ENCODE measurements at regions not wholly inside any gene's neighbourhood (a gene's known extent, or its start where the extent isn't known, plus 50 kb on each side); places are given as distances from the start of the nearest gene placed in this dataset.

DNA sequence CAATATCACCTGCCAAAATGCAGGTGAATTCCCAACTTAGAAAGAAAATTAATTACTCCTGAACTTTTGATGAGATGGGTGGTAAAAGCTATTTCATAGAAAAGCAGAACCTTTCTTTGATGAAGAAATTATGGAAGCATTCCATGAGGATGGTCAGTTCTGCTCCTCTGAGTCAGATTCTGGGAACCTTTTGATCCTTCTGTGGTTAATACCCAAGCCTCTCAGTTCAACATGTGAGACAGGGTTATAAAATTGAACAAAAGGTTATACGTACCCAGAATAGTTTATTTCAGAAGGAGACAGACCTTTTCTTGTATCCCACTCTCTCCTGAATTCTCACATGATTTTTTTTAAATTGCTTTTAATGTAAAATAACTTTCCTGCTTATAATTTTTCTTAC, 767.6 kb upstream of the ADAMTS16 start:
- TF ChIP-seq, protein P1, sequence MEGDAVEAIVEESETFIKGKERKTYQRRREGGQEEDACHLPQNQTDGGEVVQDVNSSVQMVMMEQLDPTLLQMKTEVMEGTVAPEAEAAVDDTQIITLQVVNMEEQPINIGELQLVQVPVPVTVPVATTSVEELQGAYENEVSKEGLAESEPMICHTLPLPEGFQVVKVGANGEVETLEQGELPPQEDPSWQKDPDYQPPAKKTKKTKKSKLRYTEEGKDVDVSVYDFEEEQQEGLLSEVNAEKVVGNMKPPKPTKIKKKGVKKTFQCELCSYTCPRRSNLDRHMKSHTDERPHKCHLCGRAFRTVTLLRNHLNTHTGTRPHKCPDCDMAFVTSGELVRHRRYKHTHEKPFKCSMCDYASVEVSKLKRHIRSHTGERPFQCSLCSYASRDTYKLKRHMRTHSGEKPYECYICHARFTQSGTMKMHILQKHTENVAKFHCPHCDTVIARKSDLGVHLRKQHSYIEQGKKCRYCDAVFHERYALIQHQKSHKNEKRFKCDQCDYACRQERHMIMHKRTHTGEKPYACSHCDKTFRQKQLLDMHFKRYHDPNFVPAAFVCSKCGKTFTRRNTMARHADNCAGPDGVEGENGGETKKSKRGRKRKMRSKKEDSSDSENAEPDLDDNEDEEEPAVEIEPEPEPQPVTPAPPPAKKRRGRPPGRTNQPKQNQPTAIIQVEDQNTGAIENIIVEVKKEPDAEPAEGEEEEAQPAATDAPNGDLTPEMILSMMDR (IDR thresholded peaks at IDR 0.05; ENCODE audit: control insufficient read depth, insufficient read depth, low read depth, low read length, missing control alignments): no peak
- DNase-seq (ENCODE audit: low read depth): no peak
- no peak overlapping the region for H3K4me3 ChIP-seq (ENCODE audit: control insufficient read depth, low read depth, low read length)

DNA sequence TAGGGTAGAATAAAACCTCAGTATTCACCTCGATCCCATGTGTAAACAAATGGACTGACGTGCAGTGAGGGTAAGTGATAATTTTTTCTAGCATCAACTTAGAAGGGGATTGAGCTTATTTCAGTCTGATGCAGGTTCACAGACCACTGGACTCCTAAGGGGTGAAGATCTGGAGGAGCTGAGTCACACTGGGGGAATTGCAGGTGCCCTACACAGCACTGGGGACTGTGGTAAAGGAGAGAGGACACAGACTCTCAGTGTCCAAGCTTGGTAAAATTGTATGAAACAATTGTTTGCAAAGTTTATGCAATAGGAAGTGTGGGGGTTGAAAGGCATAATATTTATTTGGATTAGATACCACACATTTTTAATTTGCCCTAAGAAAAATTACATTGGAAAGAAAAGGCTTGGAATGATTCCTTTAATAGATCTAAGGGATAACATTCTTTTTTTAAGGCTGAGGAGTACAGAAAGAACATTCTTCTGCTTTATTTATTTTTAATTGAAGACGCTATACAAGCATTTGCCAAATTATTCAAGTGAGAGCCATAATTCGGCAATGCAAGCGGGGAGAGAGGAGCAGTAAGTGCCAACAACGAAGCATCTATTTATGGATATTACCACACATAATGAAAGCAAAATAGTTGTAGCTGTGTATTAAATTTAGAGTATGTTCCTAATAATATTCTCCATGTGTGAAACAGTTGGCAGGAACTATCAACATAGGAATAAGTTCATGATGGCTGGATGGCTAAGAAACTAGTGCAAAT, 766.9 kb upstream of the ADAMTS16 start:
- H3K4me3 ChIP-seq (ENCODE audit: control insufficient read depth, low read depth, low read length): no peak overlapping the region
- DNase-seq (ENCODE audit: low read depth): no peak
- TF ChIP-seq, protein P1 (IDR thresholded peaks at IDR 0.05; ENCODE audit: control insufficient read depth, insufficient read depth, low read depth, low read length, missing control alignments): no peak

DNA sequence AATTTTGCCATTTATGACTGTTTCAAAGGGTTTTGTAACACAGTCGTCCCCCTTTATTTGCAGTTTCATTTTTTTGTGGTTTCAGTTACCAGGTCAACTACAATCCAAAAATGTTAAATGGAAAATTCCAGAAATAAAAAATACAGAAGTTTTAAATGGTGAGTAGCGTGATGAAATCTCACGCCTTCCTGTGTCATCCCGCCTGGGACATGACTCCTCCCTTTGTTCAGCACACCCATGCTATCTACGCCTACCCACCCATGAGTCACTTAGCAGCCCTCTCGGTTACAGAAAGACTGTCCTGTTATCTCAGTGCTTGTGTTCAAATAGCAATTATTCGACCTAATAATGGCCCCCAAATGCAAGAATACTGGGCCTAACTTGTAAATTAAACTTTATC, 765.3 kb upstream of the ADAMTS16 start:
- no peak for DNase-seq (ENCODE audit: low read depth)
- TF ChIP-seq, protein P1 (IDR thresholded peaks at IDR 0.05; ENCODE audit: control insufficient read depth, insufficient read depth, low read depth, low read length, missing control alignments): no peak
- no peak overlapping the region for H3K4me3 ChIP-seq (ENCODE audit: control insufficient read depth, low read depth, low read length)

DNA sequence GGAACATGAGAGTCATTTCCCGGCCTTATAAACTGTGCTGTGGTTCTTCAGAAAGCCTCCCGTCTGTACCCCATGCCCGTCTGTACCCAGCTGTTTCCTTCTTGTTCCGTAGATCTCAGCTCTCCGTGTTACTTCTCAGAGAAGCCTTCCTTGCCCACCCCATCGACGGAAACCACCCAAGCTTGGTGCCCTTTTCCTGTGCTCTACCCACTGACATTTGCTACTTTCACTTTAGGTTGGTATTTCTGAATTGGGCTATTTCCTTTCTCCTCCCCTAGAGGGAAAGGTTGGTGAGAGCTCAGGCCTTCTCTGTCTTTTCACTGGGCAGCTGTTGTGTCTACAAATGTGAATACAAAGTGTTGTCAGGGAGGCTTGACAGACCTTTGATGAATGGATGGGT, 764.5 kb upstream of the ADAMTS16 start:
- TF ChIP-seq, protein P1 (IDR thresholded peaks at IDR 0.05; ENCODE audit: control insufficient read depth, insufficient read depth, low read depth, low read length, missing control alignments): no peak
- no peak overlapping the region for H3K4me3 ChIP-seq (ENCODE audit: control insufficient read depth, low read depth, low read length)
- no peak for DNase-seq (ENCODE audit: low read depth)

DNA sequence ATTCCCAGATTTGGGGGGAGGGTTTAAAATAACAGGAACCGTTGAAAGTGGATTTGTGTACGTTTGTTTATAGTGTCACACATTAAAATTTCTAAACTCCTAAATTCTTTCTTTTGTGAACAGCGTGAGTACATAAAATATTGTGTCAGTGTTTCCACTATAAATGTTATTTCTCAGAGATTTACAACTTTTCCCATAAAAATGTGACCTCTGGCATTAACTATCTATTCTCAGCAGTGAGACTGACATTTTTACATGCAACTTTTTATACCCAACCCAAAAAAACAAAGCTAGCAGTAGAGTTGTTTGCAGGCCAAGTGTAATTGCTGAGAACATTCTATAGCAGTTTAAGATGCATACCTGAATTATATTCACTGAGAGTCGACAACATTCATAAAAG, 757.0 kb upstream of the ADAMTS16 start:
- no peak for DNase-seq (ENCODE audit: low read depth)
- no peak overlapping the region for H3K4me3 ChIP-seq (ENCODE audit: control insufficient read depth, low read depth, low read length)
- TF ChIP-seq, protein P1 (IDR thresholded peaks at IDR 0.05; ENCODE audit: control insufficient read depth, insufficient read depth, low read depth, low read length, missing control alignments): no peak

DNA sequence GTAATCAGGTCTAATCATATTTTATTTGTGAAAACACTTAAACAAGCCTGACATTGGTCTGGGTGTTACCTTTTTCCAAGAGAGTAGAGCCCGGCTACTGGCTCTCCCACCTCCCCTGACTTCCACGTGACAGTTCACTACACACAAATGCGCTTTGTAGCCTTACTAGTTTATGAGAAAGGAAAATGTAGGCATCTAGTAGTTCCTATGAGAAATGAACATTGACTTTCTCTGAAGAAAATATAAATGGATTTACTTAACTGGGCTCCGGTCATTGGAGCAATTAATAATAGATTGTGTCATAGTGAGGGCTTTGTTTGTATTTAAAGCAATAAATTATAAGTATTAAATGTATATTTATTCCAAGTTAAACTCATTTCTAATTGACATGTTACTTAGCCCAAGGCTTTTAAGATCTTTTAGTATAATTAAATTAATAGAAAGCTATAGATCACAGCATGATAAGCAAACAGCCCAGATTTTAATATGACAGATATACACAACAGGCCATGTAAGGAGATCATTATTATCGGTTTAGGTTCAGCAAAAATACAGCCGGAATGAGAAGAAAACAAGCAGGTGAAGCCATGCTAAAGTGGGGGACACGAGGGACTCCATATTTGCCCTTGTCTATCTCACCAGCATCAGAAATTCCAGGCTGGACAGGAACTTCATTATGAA, 756.5 kb upstream of the ADAMTS16 start:
- TF ChIP-seq, protein P1 (IDR thresholded peaks at IDR 0.05; ENCODE audit: control insufficient read depth, insufficient read depth, low read depth, low read length, missing control alignments): no peak

More for the DNA sequence above, 756.5 kb upstream of the ADAMTS16 start:
- no peak for DNase-seq (ENCODE audit: low read depth)
- H3K4me3 ChIP-seq (ENCODE audit: control insufficient read depth, low read depth, low read length): no peak overlapping the region

Data from AG09309 (cell line).